Neuronal stem cell (in vitro differentiated cells): ENCODE measurements at regions not wholly inside any gene's neighbourhood (a gene's known extent, or its start where the extent isn't known, plus 50 kb on each side); places are given as distances from the start of the nearest gene placed in this dataset.
A peak's percentile ranks its signal among the peaks of the same experiment; 100 is the strongest.

Experiments
- DNase-seq: peaks from one replicate; pipeline ENCODE4 v3.0.0-alpha.2; 2013; ENCODE audit warnings: low spot score
- H2AFZ ChIP-seq: one replicate; pipeline ENCODE4 v1.6.1; 2013; ENCODE audit warnings: mild to moderate bottlenecking, low read length, inconsistent platforms
- H2AK5ac ChIP-seq: 2 replicates; pipeline ENCODE4 v1.6.1; 2013; ENCODE audit warnings: low read depth, mild to moderate bottlenecking, inconsistent platforms, low read length, moderate library complexity, mixed read lengths
- H2BK120ac ChIP-seq: 2 replicates; pipeline ENCODE4 v1.6.1; 2013; ENCODE audit warnings: low read depth, mild to moderate bottlenecking, inconsistent platforms, low read length, moderate library complexity, mixed read lengths
- H2BK12ac ChIP-seq: one replicate; pipeline ENCODE4 v1.6.1; 2013; ENCODE audit warnings: low read length, inconsistent platforms
- H2BK15ac ChIP-seq: 2 replicates; pipeline ENCODE4 v1.6.1; 2013; ENCODE audit warnings: mild to moderate bottlenecking, low read length, inconsistent platforms, mixed read lengths
- H2BK5ac ChIP-seq: one replicate; pipeline ENCODE4 v1.6.1; 2013; ENCODE audit warnings: inconsistent platforms, mild to moderate bottlenecking, low read length, moderate library complexity
- H3K14ac ChIP-seq: one replicate; pipeline ENCODE4 v1.6.1; 2013; ENCODE audit warnings: low read length, inconsistent platforms
- H3K18ac ChIP-seq: 2 replicates; pipeline ENCODE4 v1.6.1; 2013; ENCODE audit warnings: low read length, inconsistent platforms
- H3K23ac ChIP-seq: 2 replicates; pipeline ENCODE4 v1.6.1; 2013; ENCODE audit warnings: low read depth, mild to moderate bottlenecking, mixed read lengths, low read length, inconsistent platforms; ENCODE audit not compliant: poor library complexity
- H3K27ac ChIP-seq: replicated peaks from 3 replicates; pipeline ENCODE4 v1.5.1; 2013; ENCODE audit warnings: low read length, inconsistent platforms
- H3K27me3 ChIP-seq, 3 experiments: 2 replicates each; pipeline ENCODE4 v1.6.1; 2013; ENCODE audit warnings: low read length in 3 of 3, mild to moderate bottlenecking in 2 of 3, inconsistent platforms in 1 of 3, low read depth in 1 of 3, mixed read lengths in 1 of 3, moderate library complexity in 1 of 3; ENCODE audit not compliant: control insufficient read depth in 3 of 3, insufficient read depth in 3 of 3
- H3K36me3 ChIP-seq, 2 donors: replicated peaks in 1 of 2; 2 replicates each; pipeline ENCODE4 v1.6.1; 2013; ENCODE audit warnings: low read length in 2 of 2; ENCODE audit not compliant: control insufficient read depth in 2 of 2, insufficient read depth in 2 of 2
- H3K4ac ChIP-seq: 2 replicates; pipeline ENCODE4 v1.6.1; 2013; ENCODE audit warnings: inconsistent platforms, mild to moderate bottlenecking, low read length, moderate library complexity
- H3K4me1 ChIP-seq, 2 donors: 1 replicate in 1 of 2; 2 replicates in 1 of 2; pipeline ENCODE4 v1.6.1; 2013; ENCODE audit warnings: low read length in 2 of 2, low read depth in 1 of 2; ENCODE audit not compliant: control insufficient read depth in 2 of 2, insufficient read depth in 1 of 2
- H3K4me2 ChIP-seq: one replicate; pipeline ENCODE4 v1.6.1; 2013; ENCODE audit warnings: mild to moderate bottlenecking, low read length, inconsistent platforms; ENCODE audit not compliant: insufficient read depth, poor library complexity, severe bottlenecking
- H3K4me3 ChIP-seq, 2 donors: 2 replicates each; pipeline ENCODE4 v1.5.1; 2013; ENCODE audit warnings: low read length in 2 of 2, mild to moderate bottlenecking in 2 of 2, inconsistent platforms in 1 of 2, moderate library complexity in 1 of 2
- H3K79me1 ChIP-seq: one replicate; pipeline ENCODE4 v1.6.1; 2013; ENCODE audit warnings: low read depth, mild to moderate bottlenecking, inconsistent platforms, low read length, moderate library complexity
- H3K9ac ChIP-seq: one replicate; pipeline ENCODE4 v1.6.1; 2013; ENCODE audit warnings: mild to moderate bottlenecking, low read depth, low read length, inconsistent platforms; ENCODE audit not compliant: poor library complexity
- H3K9me3 ChIP-seq, 2 donors: replicated peaks in 1 of 2; 2 replicates each; pipeline versions ENCODE3 to v1.6.1; 2013; ENCODE audit warnings: low read length in 2 of 2, mild to moderate bottlenecking in 2 of 2, inconsistent platforms in 1 of 2, low read depth in 1 of 2, mixed read lengths in 1 of 2, moderate library complexity in 1 of 2; ENCODE audit not compliant: control insufficient read depth in 2 of 2, insufficient read depth in 1 of 2
- H4K8ac ChIP-seq: one replicate; pipeline ENCODE4 v1.6.1; 2013; ENCODE audit warnings: low read depth, mild to moderate bottlenecking, inconsistent platforms, low read length, moderate library complexity
- H4K91ac ChIP-seq: one replicate; pipeline ENCODE4 v1.6.1; 2013; ENCODE audit warnings: low read length, low read depth, mild to moderate bottlenecking, inconsistent platforms; ENCODE audit not compliant: poor library complexity
- WGBS, 2 donors: extraction: QIAGEN DNeasy Blood & Tissue Kit; methylation state at CpG; one replicate each; pipeline ENCODE4 v1.1.7; 2013; ENCODE audit warnings: missing lambda C conversion rate in 2 of 2, mixed read lengths in 1 of 2; ENCODE audit not compliant: insufficient read length in 2 of 2, insufficient replicate concordance in 1 of 2; ENCODE audit errors: extremely low coverage in 2 of 2; 5-methylcytosine and 5-hydroxymethylcytosine counted together

GRCh38 chr14:104385531-104386101, 193.9 kb upstream of the C14orf180 start:
- no peak overlapping the region for H2AFZ ChIP-seq

GRCh38 chr14:104386151-104386841, 193.3 kb upstream of the C14orf180 start:
- Histone ChIP-seq H3K4me2 (no peak overlapping the region), H2AK5ac (peak overlapping the region; percentile 95), H2BK120ac (no peak overlapping the region), H2BK12ac (peak overlapping the region; percentile 3), H3K79me1 (peaks cover 2% of the 10 kb centered on the region), H3K27ac (no peak overlapping the region), H3K27me3 (peaks cover 0 to 50% (median 0%) of the 10 kb centered on the region in 3 experiments), H3K9me3 (no peaks in the 10 kb centered on the region), H3K36me3 (no peaks in the 10 kb centered on the region), H3K9ac (no peak overlapping the region), H2BK15ac (peak overlapping the region; percentile 12), H3K18ac (peak overlapping the region; percentile 87), H4K8ac (no peak overlapping the region), H3K4ac (no peak overlapping the region), H3K23ac (peak overlapping the region; percentile 26), H2BK5ac (no peak overlapping the region), H2AFZ (no peak overlapping the region), H3K14ac (peak overlapping the region; percentile 31), H3K4me3 (no peak overlapping the region), H3K4me1 (peaks cover 4 to 24% of the 10 kb centered on the region in 2 donors), H4K91ac (peak overlapping the region; percentile 89)
- WGBS, 2 donors, result no CpG with 5 or more reads among the region's 26 CpGs
- no peak for DNase-seq

More at GRCh38 chr14:104385531-104386101, 193.9 kb upstream of the C14orf180 start:
- Histone ChIP-seq H3K36me3 (no peaks in the 10 kb centered on the region), H3K27ac (no peak overlapping the region), H2AK5ac (peak overlapping the region; percentile 36), H3K14ac (peak overlapping the region; percentile 77), H3K79me1 (peaks cover 2% of the 10 kb centered on the region), H3K18ac (peak overlapping the region; percentile 70), H2BK5ac (no peak overlapping the region), H3K27me3 (peaks cover 0 to 44% (median 0%) of the 10 kb centered on the region in 3 experiments), H2BK120ac (no peak overlapping the region), H4K91ac (peak overlapping the region; percentile 40), H3K9ac (no peak overlapping the region), H3K4me3 (no peak overlapping the region), H4K8ac (no peak overlapping the region), H3K4me2 (no peak overlapping the region), H3K23ac (no peak overlapping the region), H3K4ac (no peak overlapping the region), H2BK12ac (peak overlapping the region; percentile 78), H2BK15ac (peak overlapping the region; percentile 46), H3K4me1 (peaks cover 4 to 24% of the 10 kb centered on the region in 2 donors), H3K9me3 (no peaks in the 10 kb centered on the region)
- no CpG with 5 or more reads among the region's 20 CpGs for WGBS, 2 donors
- no peak for DNase-seq

DNA sequence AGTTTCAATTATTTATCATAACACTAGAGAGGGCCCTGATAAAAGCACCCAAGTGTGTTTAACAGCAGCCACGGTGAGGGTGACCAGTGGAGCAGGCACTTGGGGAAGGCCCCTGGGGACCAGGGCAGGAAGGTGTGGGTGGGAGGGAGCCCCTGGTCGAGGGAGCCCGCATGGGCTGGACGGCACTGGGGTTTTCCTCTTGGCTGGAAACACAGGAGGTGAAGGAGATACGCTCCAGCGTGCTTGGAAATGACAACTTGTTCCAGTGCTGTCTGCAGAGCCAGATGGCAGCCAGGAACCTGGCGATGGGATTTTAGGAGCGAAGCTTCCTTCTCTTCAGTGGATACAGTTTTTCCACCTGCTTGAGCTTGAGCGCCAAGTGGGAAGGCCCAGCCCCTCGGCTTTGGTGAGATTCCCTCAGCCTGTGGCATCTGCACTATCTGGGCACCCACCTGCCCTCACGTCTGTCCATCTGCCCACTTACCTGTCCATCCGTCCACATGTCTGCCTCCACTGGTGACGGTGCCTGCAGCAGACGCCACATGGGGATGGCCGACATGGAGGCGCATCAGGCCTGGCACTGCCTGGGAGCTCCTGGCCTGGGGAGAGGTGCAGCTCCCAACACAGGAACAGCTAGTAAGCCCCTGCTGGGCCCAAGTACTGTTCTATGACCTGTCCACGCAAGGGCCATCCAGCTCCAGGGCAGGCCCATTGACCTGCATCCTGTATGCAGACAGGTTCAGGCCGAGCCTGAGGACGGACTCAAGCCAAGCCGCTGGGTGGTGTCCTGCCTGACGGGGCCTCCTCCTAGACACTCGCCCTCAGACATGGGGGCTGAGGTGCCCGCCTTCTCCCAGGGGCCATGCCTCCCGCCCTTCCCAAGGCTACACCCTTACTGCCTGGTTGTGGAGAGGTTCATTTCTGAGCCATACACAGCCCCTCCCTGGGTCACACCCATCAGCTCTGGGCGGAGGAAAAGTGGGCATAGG, 192.2 kb upstream of the C14orf180 start:
- Histone ChIP-seq H2BK120ac (peak overlapping the region; percentile 16), H3K4ac (no peak overlapping the region), H4K91ac (no peak overlapping the region), H3K4me3 (peak overlapping the region in 1 of 2 donors; percentile 52), H2BK15ac (peak overlapping the region; percentile 93), H3K9me3 (no peaks in the 10 kb centered on the region), H2AK5ac (peak overlapping the region; percentile 53), H3K27ac (no peak overlapping the region), H3K9ac (no peak overlapping the region), H3K23ac (peak overlapping the region; percentile 67), H3K14ac (peak overlapping the region; percentile 49), H4K8ac (no peak overlapping the region), H3K4me1 (peaks cover 4 to 24% of the 10 kb centered on the region in 2 donors), H2AFZ (no peak overlapping the region), H3K4me2 (no peak overlapping the region), H3K27me3 (peaks cover 0 to 59% (median 0%) of the 10 kb centered on the region in 3 experiments), H2BK12ac (peak overlapping the region; percentile 65), H3K79me1 (peaks cover 2% of the 10 kb centered on the region), H3K18ac (peak overlapping the region; percentile 74), H3K36me3 (no peaks in the 10 kb centered on the region), H2BK5ac (no peak overlapping the region)
- no peak for DNase-seq
- WGBS, 2 donors, result no CpG with 5 or more reads among the region's 25 CpGs
